Nephron progenitor cell (in vitro differentiated cells): ENCODE measurements at regions not wholly inside any gene's neighbourhood (a gene's known extent, or its start where the extent isn't known, plus 50 kb on each side); places are given as distances from the start of the nearest gene placed in this dataset.

Experiments used
- DNase-seq: peaks from one replicate; pipeline ENCODE4 v3.0.0; 2021
- H3K27ac Mint-ChIP-seq: 2 replicates; pipeline ENCODE4 v1.8.0; 2021; ENCODE audit warnings: mild to moderate bottlenecking, moderate library complexity, mixed read lengths
- H3K27me3 Mint-ChIP-seq: 2 replicates; pipeline ENCODE4 v1.8.0; 2021; ENCODE audit warnings: mild to moderate bottlenecking, low read depth, mixed read lengths; ENCODE audit not compliant: poor library complexity
- H3K36me3 Mint-ChIP-seq: 2 replicates; pipeline ENCODE4 v1.8.0; 2021; ENCODE audit warnings: low read depth, mixed read lengths
- H3K4me1 Mint-ChIP-seq: 2 replicates; pipeline ENCODE4 v1.8.0; 2021; ENCODE audit warnings: mixed read lengths
- H3K4me3 Mint-ChIP-seq: 2 replicates; pipeline ENCODE4 v1.8.0; 2021; ENCODE audit warnings: mild to moderate bottlenecking, moderate library complexity, mixed read lengths
- H3K9me3 Mint-ChIP-seq: 2 replicates; pipeline ENCODE4 v1.8.0; 2021; ENCODE audit warnings: mild to moderate bottlenecking, moderate library complexity, mixed read lengths
- TF ChIP-seq, protein P1 (sequence below): fragments of 200-600 bp; sonication (generic); IDR thresholded peaks from 2 replicates; pipeline ENCODE4 v1.5.0; 2021; ENCODE audit warnings: antibody characterized with exemption

- Mint-ChIP-seq H3K9me3 (no peaks in the 10 kb centered on the region), H3K27ac (no peak overlapping the region), H3K36me3 (no peaks in the 10 kb centered on the region), H3K4me1 (no peaks in the 10 kb centered on the region), H3K4me3 (no peak overlapping the region), H3K27me3 (no peaks in the 10 kb centered on the region)
- TF ChIP-seq, protein P1, sequence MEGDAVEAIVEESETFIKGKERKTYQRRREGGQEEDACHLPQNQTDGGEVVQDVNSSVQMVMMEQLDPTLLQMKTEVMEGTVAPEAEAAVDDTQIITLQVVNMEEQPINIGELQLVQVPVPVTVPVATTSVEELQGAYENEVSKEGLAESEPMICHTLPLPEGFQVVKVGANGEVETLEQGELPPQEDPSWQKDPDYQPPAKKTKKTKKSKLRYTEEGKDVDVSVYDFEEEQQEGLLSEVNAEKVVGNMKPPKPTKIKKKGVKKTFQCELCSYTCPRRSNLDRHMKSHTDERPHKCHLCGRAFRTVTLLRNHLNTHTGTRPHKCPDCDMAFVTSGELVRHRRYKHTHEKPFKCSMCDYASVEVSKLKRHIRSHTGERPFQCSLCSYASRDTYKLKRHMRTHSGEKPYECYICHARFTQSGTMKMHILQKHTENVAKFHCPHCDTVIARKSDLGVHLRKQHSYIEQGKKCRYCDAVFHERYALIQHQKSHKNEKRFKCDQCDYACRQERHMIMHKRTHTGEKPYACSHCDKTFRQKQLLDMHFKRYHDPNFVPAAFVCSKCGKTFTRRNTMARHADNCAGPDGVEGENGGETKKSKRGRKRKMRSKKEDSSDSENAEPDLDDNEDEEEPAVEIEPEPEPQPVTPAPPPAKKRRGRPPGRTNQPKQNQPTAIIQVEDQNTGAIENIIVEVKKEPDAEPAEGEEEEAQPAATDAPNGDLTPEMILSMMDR: no peak
- DNase-seq: no peak
Observed at GRCh38 chr3:26260139-26260538, 362.4 kb upstream of the LRRC3B start.

- Mint-ChIP-seq H3K9me3 (no peaks in the 10 kb centered on the region), H3K27me3 (no peaks in the 10 kb centered on the region), H3K4me1 (no peaks in the 10 kb centered on the region), H3K36me3 (no peaks in the 10 kb centered on the region), H3K27ac (no peak overlapping the region), H3K4me3 (no peak overlapping the region)
- TF ChIP-seq, protein P1: no peak
- no peak for DNase-seq
Observed at GRCh38 chr3:26264708-26265107, 357.9 kb upstream of the LRRC3B start.

DNA sequence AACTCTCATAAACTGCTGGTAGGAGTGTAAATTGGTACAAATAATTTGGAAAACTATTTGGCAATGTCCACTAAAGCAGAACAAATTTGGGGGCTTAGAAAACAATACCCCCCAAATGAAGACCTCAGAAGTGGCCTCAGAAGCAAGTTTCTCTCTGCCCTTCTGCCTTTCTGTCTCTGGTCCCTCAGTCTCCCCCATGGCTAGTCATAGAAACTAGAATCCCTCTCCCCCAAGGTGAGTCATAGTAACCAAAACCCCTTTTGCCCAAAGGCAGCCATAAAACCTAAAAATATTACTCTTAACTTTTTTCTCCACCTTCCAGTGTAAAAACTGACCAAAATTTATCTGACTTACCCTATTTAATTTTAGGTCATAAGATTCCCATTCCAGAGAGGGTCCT, 350.7 kb upstream of the LRRC3B start:
- no peaks in the 10 kb centered on the region for H3K27me3 Mint-ChIP-seq
- H3K4me1 Mint-ChIP-seq: peaks cover 6% of the 10 kb centered on the region
- TF ChIP-seq, protein P1: no peak
- H3K4me3 Mint-ChIP-seq: no peak overlapping the region
- H3K27ac Mint-ChIP-seq: no peak overlapping the region
- no peaks in the 10 kb centered on the region for H3K36me3 Mint-ChIP-seq
- DNase-seq: no peak
- H3K9me3 Mint-ChIP-seq: no peaks in the 10 kb centered on the region

DNA sequence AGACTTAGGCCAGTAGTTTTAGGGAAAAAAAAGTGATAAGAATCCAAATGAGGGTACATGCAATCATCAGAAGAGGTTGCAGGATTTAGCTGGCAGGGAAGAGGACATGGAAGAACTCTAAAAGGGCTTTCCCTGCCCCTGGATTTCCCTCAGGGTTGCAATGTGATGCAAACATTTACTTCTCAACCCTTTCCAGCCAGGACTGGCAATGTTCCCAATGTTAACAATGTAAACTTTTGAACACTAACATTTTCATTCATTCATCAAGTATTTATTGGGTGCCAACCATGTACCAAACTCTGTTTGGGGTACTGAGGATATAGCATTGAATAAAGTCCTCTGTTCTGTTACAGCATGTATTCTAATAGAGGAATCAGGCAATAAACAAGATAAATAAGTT, 349.4 kb upstream of the LRRC3B start:
- Mint-ChIP-seq H3K27ac (no peak overlapping the region), H3K9me3 (no peaks in the 10 kb centered on the region), H3K4me1 (peaks cover 6% of the 10 kb centered on the region), H3K27me3 (no peaks in the 10 kb centered on the region), H3K36me3 (no peaks in the 10 kb centered on the region), H3K4me3 (no peak overlapping the region)
- TF ChIP-seq, protein P1: no peak
- DNase-seq: no peak

DNA sequence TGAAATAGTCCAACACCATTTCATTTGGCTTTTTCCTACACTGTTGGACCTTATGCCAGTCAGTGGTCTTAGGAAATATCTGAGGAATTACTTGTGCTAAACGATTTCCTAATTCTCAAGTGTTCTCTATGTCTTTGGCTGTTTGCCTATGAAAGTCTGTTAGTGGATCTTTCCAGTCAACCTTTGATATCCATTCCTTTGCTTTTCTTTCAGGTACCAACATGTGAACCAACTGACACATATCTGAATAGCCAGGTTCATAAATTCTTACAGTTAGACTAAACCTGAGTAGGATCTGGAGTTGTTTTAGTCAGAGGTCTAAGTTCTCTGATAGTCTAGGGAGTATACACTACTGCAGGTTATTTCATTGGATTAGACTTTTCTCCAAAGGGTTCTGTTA, 343.5 kb upstream of the LRRC3B start:
- no peak overlapping the region for H3K4me3 Mint-ChIP-seq
- peaks cover 5% of the 10 kb centered on the region for H3K4me1 Mint-ChIP-seq
- H3K27me3 Mint-ChIP-seq: no peaks in the 10 kb centered on the region
- peaks cover 31% of the 10 kb centered on the region for H3K9me3 Mint-ChIP-seq
- TF ChIP-seq, protein P1: no peak
- peaks cover 10% of the 10 kb centered on the region for H3K36me3 Mint-ChIP-seq
- DNase-seq: no peak
- H3K27ac Mint-ChIP-seq: no peak overlapping the region

- no peak overlapping the region for H3K27ac Mint-ChIP-seq
- H3K4me1 Mint-ChIP-seq: no peaks in the 10 kb centered on the region
- H3K9me3 Mint-ChIP-seq: peaks cover 45% of the 10 kb centered on the region
- DNase-seq: no peak
- peaks cover 10% of the 10 kb centered on the region for H3K36me3 Mint-ChIP-seq
- no peaks in the 10 kb centered on the region for H3K27me3 Mint-ChIP-seq
- TF ChIP-seq, protein P1: no peak
- no peak overlapping the region for H3K4me3 Mint-ChIP-seq
Observed at GRCh38 chr3:26280517-26280916, 342.1 kb upstream of the LRRC3B start.
